ENCODE measurements at regions not wholly inside any gene's neighbourhood (a gene's known extent, or its start where the extent isn't known, plus 50 kb on each side); places are given as distances from the start of the nearest gene placed in this dataset.

GRCh38 chr12:94811611-94812010, 161.3 kb upstream of the TMCC3 start:
- Histone ChIP-seq H3K9me3 (peaks cover 0 to 34% (median 12%) of the 10 kb centered on the region in 3 donors), H3K27me3 (no peaks in the 10 kb centered on the region), H3K4me1 (no peaks in the 10 kb centered on the region), H3K36me3 (no peaks in the 10 kb centered on the region), H3K4me3 (no peak overlapping the region), H3K27ac (no peak overlapping the region)
- TF ChIP-seq CTCF (IDR thresholded peaks at IDR 0.05), result no peak
- DNase-seq, result no peak
- intact Hi-C loops (cut with DNase I; ENCODE audit: low total_unique reads), result no loop called here

GRCh38 chr12:94807951-94808350, 157.6 kb upstream of the TMCC3 start:
- Histone ChIP-seq H3K36me3 (no peaks in the 10 kb centered on the region), H3K27me3 (no peaks in the 10 kb centered on the region), H3K4me3 (no peak overlapping the region), H3K27ac (no peak overlapping the region), H3K9me3 (peaks cover 0 to 19% (median 7%) of the 10 kb centered on the region in 3 donors), H3K4me1 (no peaks in the 10 kb centered on the region)
- DNase-seq, result no peak
- no peak for TF ChIP-seq CTCF (IDR thresholded peaks at IDR 0.05)
- intact Hi-C loops (cut with DNase I; ENCODE audit: low total_unique reads), result no loop called here

- H3K4me1 ChIP-seq, result no peaks in the 10 kb centered on the region
- no peak for DNase-seq
- TF ChIP-seq CTCF (IDR thresholded peaks at IDR 0.05), result no peak
- no peaks in the 10 kb centered on the region for H3K36me3 ChIP-seq
- H3K4me3 ChIP-seq, result no peak overlapping the region
- intact Hi-C loops (cut with DNase I; ENCODE audit: low total_unique reads), result no loop called here
- no peak overlapping the region for H3K27ac ChIP-seq
- H3K27me3 ChIP-seq, result no peaks in the 10 kb centered on the region
- peaks cover 0 to 10% (median 0%) of the 10 kb centered on the region in 3 donors for H3K9me3 ChIP-seq
These were observed 156.3 kb upstream of the TMCC3 start for GRCh38 chr12:94806617-94807016.

- intact Hi-C loops (cut with DNase I; ENCODE audit: low total_unique reads), result no loop called here
- no peak overlapping the region for H3K27ac ChIP-seq
- no peak for TF ChIP-seq CTCF (IDR thresholded peaks at IDR 0.05)
- H3K27me3 ChIP-seq, result no peaks in the 10 kb centered on the region
- no peaks in the 10 kb centered on the region for H3K36me3 ChIP-seq
- peaks cover 0 to 4% (median 0%) of the 10 kb centered on the region in 3 donors for H3K9me3 ChIP-seq
- no peak overlapping the region for H3K4me3 ChIP-seq
- DNase-seq, result no peak
- H3K4me1 ChIP-seq, result no peaks in the 10 kb centered on the region
These were observed 155.6 kb upstream of the TMCC3 start for GRCh38 chr12:94805749-94806529.

- intact Hi-C loops (cut with DNase I; ENCODE audit: low total_unique reads), result no loop called here
- H3K27me3 ChIP-seq, result peaks cover 0 to under 1% of the 10 kb centered on the region in 2 donors
- H3K9me3 ChIP-seq, result no peaks in the 10 kb centered on the region
- no peak overlapping the region for H3K27ac ChIP-seq
- H3K4me1 ChIP-seq, result no peaks in the 10 kb centered on the region
- H3K4me3 ChIP-seq, result no peak overlapping the region
- TF ChIP-seq CTCF (IDR thresholded peaks at IDR 0.05), result no peak
- no peak for DNase-seq
- H3K36me3 ChIP-seq, result no peaks in the 10 kb centered on the region
These were observed 153.6 kb upstream of the TMCC3 start for GRCh38 chr12:94803939-94804338.

Measured in tibial artery (tissue), 4 donors.